MM.1S (cell line): ENCODE measurements at regions not wholly inside any gene's neighbourhood (a gene's known extent, or its start where the extent isn't known, plus 50 kb on each side); places are given as distances from the start of the nearest gene placed in this dataset.

Source experiments
- DNase-seq: peaks from one replicate; pipeline ENCODE4 v3.0.0-alpha.2; 2015
- H2AFZ ChIP-seq: fragments of 300-600 bp; sonication (generic); 2 replicates; pipeline ENCODE4 v1.6.0; 2016; ENCODE audit warnings: antibody characterized with exemption, low read length
- H3F3A ChIP-seq: fragments of 300-600 bp; sonication (generic); 2 replicates; pipeline ENCODE4 v1.6.1; 2016; ENCODE audit warnings: mild to moderate bottlenecking, antibody characterized with exemption, low read length, moderate library complexity, mixed read lengths; ENCODE audit not compliant: insufficient read depth
- H3K27ac ChIP-seq: fragments of 300-600 bp; sonication (generic); 2 replicates; pipeline ENCODE4 v1.5.1; 2016; ENCODE audit warnings: mild to moderate bottlenecking, low read length
- H3K27me3 ChIP-seq: fragments of 300-600 bp; sonication (generic); replicated peaks from 2 replicates; pipeline ENCODE4 v1.6.0; 2016; ENCODE audit warnings: low read length; ENCODE audit not compliant: insufficient read depth
- H3K36me3 ChIP-seq: fragments of 300-600 bp; sonication (generic); replicated peaks from 2 replicates; pipeline ENCODE4 v1.6.1; 2016; ENCODE audit warnings: mild to moderate bottlenecking, low read length, mixed read lengths; ENCODE audit not compliant: insufficient read depth
- H3K4me1 ChIP-seq: fragments of 300-600 bp; sonication (generic); 2 replicates; pipeline ENCODE4 v1.6.1; 2016; ENCODE audit warnings: low read length, mixed read lengths
- H3K4me2 ChIP-seq: fragments of 300-600 bp; sonication (generic); 2 replicates; pipeline ENCODE4 v1.6.0; 2016; ENCODE audit warnings: low read depth, low read length
- H3K4me3 ChIP-seq: fragments of 300-600 bp; sonication (generic); 2 replicates; pipeline ENCODE4 v1.5.1; 2016; ENCODE audit warnings: low read length, mixed read lengths
- H3K79me2 ChIP-seq: fragments of 300-600 bp; sonication (generic); 2 replicates; pipeline ENCODE4 v1.6.1; 2016; ENCODE audit warnings: mixed run types, low read length, mixed read lengths
- H3K9ac ChIP-seq: fragments of 300-600 bp; sonication (generic); 2 replicates; pipeline ENCODE4 v1.6.1; 2016; ENCODE audit warnings: low read length, mixed read lengths
- H3K9me2 ChIP-seq: fragments of 300-600 bp; sonication (generic); replicated peaks from 2 replicates; pipeline ENCODE4 v1.6.1; 2016; ENCODE audit warnings: mild to moderate bottlenecking, low read length, mixed read lengths; ENCODE audit not compliant: insufficient read depth
- H3K9me3 ChIP-seq: fragments of 300-600 bp; sonication (generic); replicated peaks from 2 replicates; pipeline ENCODE4 v1.6.1; 2016; ENCODE audit warnings: mild to moderate bottlenecking, low read length, mixed read lengths; ENCODE audit not compliant: insufficient read depth
- H4K20me1 ChIP-seq: fragments of 300-600 bp; sonication (generic); 2 replicates; pipeline ENCODE4 v1.6.1; 2016; ENCODE audit warnings: mild to moderate bottlenecking, low read length, moderate library complexity, mixed read lengths; ENCODE audit not compliant: insufficient read depth
- EZH2 ChIP-seq: fragments of 300-600 bp; sonication (generic); optimal IDR thresholded peaks from 2 replicates; pipeline ENCODE3; 2017; ENCODE audit warnings: low read depth, mild to moderate bottlenecking, antibody characterized with exemption, low read length, mixed read lengths
- EZH2phosphoT487 ChIP-seq: fragments of 300-600 bp; sonication (generic); IDR thresholded peaks from 2 replicates; pipeline ENCODE4 v1.6.1; 2018; ENCODE audit warnings: antibody characterized with exemption, low read length
- TF ChIP-seq, protein P1 (sequence below): fragments of 300-600 bp; sonication (generic); IDR thresholded peaks from 2 replicates; pipeline ENCODE4 v1.5.1; 2016; ENCODE audit warnings: antibody characterized with exemption, low read length, mixed read lengths

DNA sequence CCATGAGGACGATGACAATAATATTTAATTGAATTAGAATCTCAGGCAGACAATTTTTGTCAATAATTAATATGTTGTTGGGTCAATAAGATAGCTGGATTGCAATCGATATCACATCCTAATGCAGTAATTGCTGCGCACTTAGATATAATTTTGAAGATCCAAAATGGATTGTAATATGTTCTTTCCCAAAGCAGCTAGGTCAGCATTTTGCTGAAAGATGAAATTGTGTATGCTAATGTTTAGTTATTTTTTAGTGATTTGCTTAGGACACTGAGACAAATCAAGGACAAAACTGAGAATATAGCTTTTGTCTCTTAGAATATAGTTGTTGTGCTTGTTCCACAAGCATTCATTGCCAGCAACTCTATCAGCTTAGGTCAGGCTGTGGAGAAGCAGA, 389.9 kb downstream of the MTRR start:
- H3K9me2 ChIP-seq, result no peaks in the 10 kb centered on the region
- no peaks in the 10 kb centered on the region for H3K27me3 ChIP-seq

DNA sequence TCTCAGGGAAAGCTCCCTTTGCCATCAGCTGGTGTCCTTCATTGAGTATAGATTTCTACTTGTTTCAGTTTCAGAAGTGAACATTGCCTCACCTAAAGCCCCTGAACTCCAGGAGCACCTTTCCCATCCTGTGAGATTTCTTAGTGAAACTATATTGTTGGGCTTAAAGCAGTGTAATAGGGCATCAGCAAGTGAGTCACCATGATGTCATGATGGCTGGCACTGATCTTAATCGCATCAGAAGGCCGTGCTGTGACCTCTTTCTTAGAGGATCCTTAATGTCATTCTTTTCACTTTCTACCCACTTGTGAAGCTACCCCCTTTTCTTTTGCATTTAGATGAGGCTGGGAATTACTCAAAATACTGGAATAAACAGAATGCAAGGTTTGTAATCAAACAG, 401.3 kb downstream of the MTRR start:
- Histone ChIP-seq H3K4me3 (no peak overlapping the region), H3K27me3 (no peaks in the 10 kb centered on the region), H3K36me3 (no peaks in the 10 kb centered on the region), H3K9ac (no peak overlapping the region), H3K4me1 (no peaks in the 10 kb centered on the region), H3F3A (no peaks in the 10 kb centered on the region), H2AFZ (no peak overlapping the region), H4K20me1 (no peaks in the 10 kb centered on the region), H3K27ac (no peak overlapping the region), H3K9me3 (no peaks in the 10 kb centered on the region), H3K9me2 (no peaks in the 10 kb centered on the region), H3K4me2 (no peak overlapping the region), H3K79me2 (no peaks in the 10 kb centered on the region)
- TF ChIP-seq, protein P1, sequence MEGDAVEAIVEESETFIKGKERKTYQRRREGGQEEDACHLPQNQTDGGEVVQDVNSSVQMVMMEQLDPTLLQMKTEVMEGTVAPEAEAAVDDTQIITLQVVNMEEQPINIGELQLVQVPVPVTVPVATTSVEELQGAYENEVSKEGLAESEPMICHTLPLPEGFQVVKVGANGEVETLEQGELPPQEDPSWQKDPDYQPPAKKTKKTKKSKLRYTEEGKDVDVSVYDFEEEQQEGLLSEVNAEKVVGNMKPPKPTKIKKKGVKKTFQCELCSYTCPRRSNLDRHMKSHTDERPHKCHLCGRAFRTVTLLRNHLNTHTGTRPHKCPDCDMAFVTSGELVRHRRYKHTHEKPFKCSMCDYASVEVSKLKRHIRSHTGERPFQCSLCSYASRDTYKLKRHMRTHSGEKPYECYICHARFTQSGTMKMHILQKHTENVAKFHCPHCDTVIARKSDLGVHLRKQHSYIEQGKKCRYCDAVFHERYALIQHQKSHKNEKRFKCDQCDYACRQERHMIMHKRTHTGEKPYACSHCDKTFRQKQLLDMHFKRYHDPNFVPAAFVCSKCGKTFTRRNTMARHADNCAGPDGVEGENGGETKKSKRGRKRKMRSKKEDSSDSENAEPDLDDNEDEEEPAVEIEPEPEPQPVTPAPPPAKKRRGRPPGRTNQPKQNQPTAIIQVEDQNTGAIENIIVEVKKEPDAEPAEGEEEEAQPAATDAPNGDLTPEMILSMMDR, result no peak
- TF ChIP-seq EZH2phosphoT487, result no peak
- no peak for TF ChIP-seq EZH2
- no peak for DNase-seq

More for the DNA sequence above, 389.9 kb downstream of the MTRR start:
- Histone ChIP-seq H3K9ac (no peak overlapping the region), H4K20me1 (no peaks in the 10 kb centered on the region), H3K4me2 (no peak overlapping the region), H3K4me1 (no peaks in the 10 kb centered on the region), H3K79me2 (no peaks in the 10 kb centered on the region), H3K4me3 (no peak overlapping the region), H3K36me3 (no peaks in the 10 kb centered on the region), H3F3A (no peaks in the 10 kb centered on the region), H3K9me3 (no peaks in the 10 kb centered on the region), H3K27ac (no peak overlapping the region), H2AFZ (no peak overlapping the region)
- TF ChIP-seq EZH2phosphoT487, result no peak
- no peak for TF ChIP-seq EZH2
- TF ChIP-seq, protein P1, result no peak
- DNase-seq, result no peak

DNA sequence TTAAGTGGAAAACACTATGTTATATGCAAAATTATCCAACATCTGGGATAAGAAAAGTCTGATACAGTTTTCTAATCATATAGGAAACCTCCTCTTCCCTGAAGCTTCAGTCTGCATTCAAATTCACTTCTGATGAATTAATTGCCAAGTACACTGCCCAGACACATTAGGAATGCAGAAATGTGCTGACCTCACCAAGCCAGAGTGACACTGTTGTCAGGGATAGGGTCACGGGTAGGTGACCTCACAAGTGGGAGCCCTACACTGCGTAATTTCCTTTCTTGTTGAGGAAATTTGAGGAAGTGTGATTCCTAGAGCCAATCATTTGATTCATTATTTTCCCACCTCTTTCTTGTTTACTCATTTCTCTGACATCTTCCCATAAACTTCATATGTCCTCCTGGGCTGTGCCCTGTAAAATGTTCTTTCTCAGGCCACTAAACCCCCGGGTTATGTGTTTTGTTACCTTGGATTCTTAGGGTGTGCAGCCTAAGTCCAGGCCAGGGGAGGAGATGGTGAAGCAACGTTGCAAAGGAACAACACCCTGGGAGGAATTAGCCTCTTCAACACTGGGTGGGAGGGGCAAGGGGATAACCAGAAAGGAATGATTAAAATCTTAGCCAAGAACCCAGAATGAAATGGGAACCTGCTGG, 411.9 kb downstream of the MTRR start:
- H3K4me2 ChIP-seq, result no peak overlapping the region
- H3K9me2 ChIP-seq, result no peaks in the 10 kb centered on the region
- H3F3A ChIP-seq, result no peaks in the 10 kb centered on the region
- no peak overlapping the region for H3K27ac ChIP-seq
- no peaks in the 10 kb centered on the region for H3K36me3 ChIP-seq
- no peaks in the 10 kb centered on the region for H3K79me2 ChIP-seq
- H3K9me3 ChIP-seq, result no peaks in the 10 kb centered on the region
- DNase-seq, result no peak
- no peak overlapping the region for H2AFZ ChIP-seq
- H3K4me3 ChIP-seq, result no peak overlapping the region
- TF ChIP-seq EZH2phosphoT487 (no peak), EZH2 (no peak)
- TF ChIP-seq, protein P1, result no peak
- H3K27me3 ChIP-seq, result no peaks in the 10 kb centered on the region
- H4K20me1 ChIP-seq, result no peaks in the 10 kb centered on the region
- no peaks in the 10 kb centered on the region for H3K4me1 ChIP-seq
- H3K9ac ChIP-seq, result no peak overlapping the region
